ENCODE measurements at regions not wholly inside any gene's neighbourhood (a gene's known extent, or its start where the extent isn't known, plus 50 kb on each side); places are given as distances from the start of the nearest gene placed in this dataset.

DNA sequence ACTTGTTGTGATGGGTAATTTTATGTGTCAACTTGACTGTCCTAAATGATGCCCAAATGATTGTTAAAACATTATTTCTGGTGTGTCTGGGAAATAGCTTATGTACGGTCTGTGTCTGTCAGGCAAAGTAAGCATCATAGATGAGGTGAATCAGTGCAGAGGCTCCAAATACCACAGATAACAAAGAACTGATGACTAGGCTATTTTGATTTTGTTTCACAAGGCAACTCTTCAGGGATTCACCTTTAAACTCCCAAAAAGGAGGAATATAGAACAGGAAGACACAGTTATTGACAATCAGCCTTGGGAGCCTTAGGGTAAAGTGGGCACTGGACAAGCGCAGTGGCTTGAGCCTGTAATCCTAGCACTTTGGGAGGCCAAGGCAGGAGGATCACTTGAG is 290.7 kb downstream of the PCDH10 start:
- Histone ChIP-seq H3K36me3 (ENCODE audit: control insufficient read depth in 2 of 2, extremely low read depth in 1 of 2, insufficient read depth in 2 of 2, low read length in 2 of 2) (no peaks in the 10 kb centered on the region), H3K4me1 (ENCODE audit: control insufficient read depth, extremely low read depth, insufficient read depth, low read length) (no peaks in the 10 kb centered on the region), H3K4me2 (ENCODE audit: insufficient read depth, low read length) (no peak overlapping the region), H3K79me2 (ENCODE audit: control insufficient read depth, insufficient read depth, low read length) (no peaks in the 10 kb centered on the region), H4K20me1 (replicated peaks; ENCODE audit: control insufficient read depth, extremely low read depth, insufficient read depth, low read length) (no peaks in the 10 kb centered on the region), H3K27ac (ENCODE audit: insufficient read depth, low read depth, low read length) (no peak overlapping the region), H3K27me3 (ENCODE audit: control insufficient read depth in 2 of 2, insufficient read depth in 2 of 2, low read length in 2 of 2) (no peaks in the 10 kb centered on the region), H3K4me3 (replicated peaks in 1 of 3; ENCODE audit: insufficient read depth in 1 of 3, low read depth in 1 of 3, low read length in 3 of 3) (no peak overlapping the region), H3K9ac (replicated peaks; ENCODE audit: extremely low read depth, insufficient read depth, low read length) (no peak overlapping the region), H2AFZ (ENCODE audit: low read depth, low read length) (no peak overlapping the region), H3K9me3 (replicated peaks; ENCODE audit: control insufficient read depth, insufficient read depth, low read length) (no peaks in the 10 kb centered on the region), H3K9me1 (replicated peaks; ENCODE audit: control insufficient read depth, extremely low read depth, insufficient read depth, low read length) (no peaks in the 10 kb centered on the region)
- TF ChIP-seq EZH2 (IDR thresholded peaks at IDR 0.05; ENCODE audit: borderline replicate concordance, low read depth, low read length, severe bottlenecking) (no peak), POLR2A (IDR thresholded peaks at IDR 0.05; ENCODE audit: low read depth, low read length) (no peak), FOS (IDR thresholded peaks at IDR 0.05; ENCODE audit: borderline replicate concordance, insufficient read depth, low read length) (no peak), POLR2AphosphoS5 (IDR thresholded peaks at IDR 0.05; ENCODE audit: insufficient read depth, low read depth, low read length) (no peak), MYC (IDR thresholded peaks at IDR 0.05; ENCODE audit: low read depth, low read length) (no peak), GATA2 (IDR thresholded peaks at IDR 0.05; ENCODE audit: insufficient read depth, insufficient read length, low read depth, low read length) (no peak), JUN (IDR thresholded peaks at IDR 0.05; ENCODE audit: borderline replicate concordance, insufficient read depth, insufficient read length, low read depth) (no peak)
- TF ChIP-seq, protein P1, sequence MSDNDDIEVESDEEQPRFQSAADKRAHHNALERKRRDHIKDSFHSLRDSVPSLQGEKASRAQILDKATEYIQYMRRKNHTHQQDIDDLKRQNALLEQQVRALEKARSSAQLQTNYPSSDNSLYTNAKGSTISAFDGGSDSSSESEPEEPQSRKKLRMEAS (IDR thresholded peaks at IDR 0.05; ENCODE audit: insufficient read depth, insufficient read length) = no peak
- ChIA-PET CTCF (interaction anchor here (1.3 to 1.8 kb wide), 2 partner anchors 9 to 26 kb away, joined by 3 to 7 read pairs; no protein-coding TSS in a partner anchor), POLR2A (no interaction called here)
- DNase-seq (ENCODE audit: low read depth, low spot score) = no peak
- dilution Hi-C loops (cut with MboI; ENCODE audit: extremely low pct_ligation_motif_present, low sequenced_read_pairs) = no loop called here
- intact Hi-C loops (cut with micrococcal nuclease) = no loop called here
- no peak for FAIRE-seq
- BruUV-seq (replicated peaks) = no TSS peak

DNA sequence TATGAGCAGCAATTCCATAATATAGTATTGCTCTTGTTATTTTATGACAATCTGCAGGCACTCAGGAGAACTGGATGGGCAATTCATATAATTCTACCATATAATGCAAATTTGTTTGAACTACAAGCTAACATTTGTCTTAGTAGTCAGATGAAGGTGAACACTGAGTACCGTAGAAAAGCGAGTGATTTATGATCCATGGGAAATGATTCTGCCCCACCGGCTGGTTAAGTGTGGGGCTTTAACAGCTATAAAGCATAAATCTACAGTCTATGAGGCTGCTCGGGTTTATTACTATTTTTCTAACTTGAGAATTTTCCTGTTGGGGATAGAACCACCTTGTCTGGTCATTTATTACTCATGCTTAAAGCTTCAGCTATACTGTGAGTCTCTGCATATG is 275.5 kb downstream of the PCDH10 start:
- Histone ChIP-seq H3K4me1 (ENCODE audit: control insufficient read depth, extremely low read depth, insufficient read depth, low read length) (no peaks in the 10 kb centered on the region), H3K4me2 (ENCODE audit: insufficient read depth, low read length) (no peak overlapping the region), H3K9me1 (replicated peaks; ENCODE audit: control insufficient read depth, extremely low read depth, insufficient read depth, low read length) (no peaks in the 10 kb centered on the region), H4K20me1 (replicated peaks; ENCODE audit: control insufficient read depth, extremely low read depth, insufficient read depth, low read length) (no peaks in the 10 kb centered on the region), H3K4me3 (replicated peaks in 1 of 3; ENCODE audit: insufficient read depth in 1 of 3, low read depth in 1 of 3, low read length in 3 of 3) (no peak overlapping the region), H3K27me3 (ENCODE audit: control insufficient read depth in 2 of 2, insufficient read depth in 2 of 2, low read length in 2 of 2) (no peaks in the 10 kb centered on the region), H3K79me2 (ENCODE audit: control insufficient read depth, insufficient read depth, low read length) (no peaks in the 10 kb centered on the region), H2AFZ (ENCODE audit: low read depth, low read length) (no peak overlapping the region), H3K27ac (ENCODE audit: insufficient read depth, low read depth, low read length) (no peak overlapping the region), H3K36me3 (ENCODE audit: control insufficient read depth in 2 of 2, extremely low read depth in 1 of 2, insufficient read depth in 2 of 2, low read length in 2 of 2) (no peaks in the 10 kb centered on the region), H3K9me3 (replicated peaks; ENCODE audit: control insufficient read depth, insufficient read depth, low read length) (no peaks in the 10 kb centered on the region), H3K9ac (replicated peaks; ENCODE audit: extremely low read depth, insufficient read depth, low read length) (no peak overlapping the region)
- BruUV-seq (replicated peaks) = no TSS peak
- POLR2A ChIA-PET = no interaction called here
- dilution Hi-C loops (cut with MboI; ENCODE audit: extremely low pct_ligation_motif_present, low sequenced_read_pairs) = no loop called here
- DNase-seq (ENCODE audit: low read depth, low spot score) = no peak
- intact Hi-C loops (cut with micrococcal nuclease) = no loop called here
- CTCF ChIA-PET = interaction anchor here (1.2 kb wide), 1 partner anchor 11 kb away, joined by 3 read pairs; no protein-coding TSS in a partner anchor
- no peak for FAIRE-seq
- TF ChIP-seq, protein P1 (IDR thresholded peaks at IDR 0.05; ENCODE audit: insufficient read depth, insufficient read length) = no peak
- no peak for TF ChIP-seq GATA2 (IDR thresholded peaks at IDR 0.05; ENCODE audit: insufficient read depth, insufficient read length, low read depth, low read length)
- TF ChIP-seq, protein P2, sequence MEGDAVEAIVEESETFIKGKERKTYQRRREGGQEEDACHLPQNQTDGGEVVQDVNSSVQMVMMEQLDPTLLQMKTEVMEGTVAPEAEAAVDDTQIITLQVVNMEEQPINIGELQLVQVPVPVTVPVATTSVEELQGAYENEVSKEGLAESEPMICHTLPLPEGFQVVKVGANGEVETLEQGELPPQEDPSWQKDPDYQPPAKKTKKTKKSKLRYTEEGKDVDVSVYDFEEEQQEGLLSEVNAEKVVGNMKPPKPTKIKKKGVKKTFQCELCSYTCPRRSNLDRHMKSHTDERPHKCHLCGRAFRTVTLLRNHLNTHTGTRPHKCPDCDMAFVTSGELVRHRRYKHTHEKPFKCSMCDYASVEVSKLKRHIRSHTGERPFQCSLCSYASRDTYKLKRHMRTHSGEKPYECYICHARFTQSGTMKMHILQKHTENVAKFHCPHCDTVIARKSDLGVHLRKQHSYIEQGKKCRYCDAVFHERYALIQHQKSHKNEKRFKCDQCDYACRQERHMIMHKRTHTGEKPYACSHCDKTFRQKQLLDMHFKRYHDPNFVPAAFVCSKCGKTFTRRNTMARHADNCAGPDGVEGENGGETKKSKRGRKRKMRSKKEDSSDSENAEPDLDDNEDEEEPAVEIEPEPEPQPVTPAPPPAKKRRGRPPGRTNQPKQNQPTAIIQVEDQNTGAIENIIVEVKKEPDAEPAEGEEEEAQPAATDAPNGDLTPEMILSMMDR (IDR thresholded peaks at IDR 0.05; ENCODE audit: extremely low read depth in 1 of 2, insufficient read depth in 1 of 2, low read depth in 1 of 2, low read length in 2 of 2) = no peak
- no peak for TF ChIP-seq MYC (IDR thresholded peaks at IDR 0.05; ENCODE audit: low read depth, low read length)
- TF ChIP-seq POLR2AphosphoS5 (IDR thresholded peaks at IDR 0.05; ENCODE audit: insufficient read depth, low read depth, low read length) = no peak
- no peak for TF ChIP-seq JUN (IDR thresholded peaks at IDR 0.05; ENCODE audit: borderline replicate concordance, insufficient read depth, insufficient read length, low read depth)
- no peak for TF ChIP-seq EZH2 (IDR thresholded peaks at IDR 0.05; ENCODE audit: borderline replicate concordance, low read depth, low read length, severe bottlenecking)
- no peak for TF ChIP-seq FOS (IDR thresholded peaks at IDR 0.05; ENCODE audit: borderline replicate concordance, insufficient read depth, low read length)
- TF ChIP-seq POLR2A (IDR thresholded peaks at IDR 0.05; ENCODE audit: low read depth, low read length) = no peak
